Prostate gland (tissue), 2 donors: ENCODE measurements at regions not wholly inside any gene's neighbourhood (a gene's known extent, or its start where the extent isn't known, plus 50 kb on each side); places are given as distances from the start of the nearest gene placed in this dataset.

ENCODE experiments used
- DNase-seq: peaks from one replicate; pipeline ENCODE4 v3.0.0-alpha.2; 2019; ENCODE audit warnings: low spot score
- H3K27ac ChIP-seq, 2 donors: fragments of 200-600 bp; sonication (generic); 2 replicates each; pipeline ENCODE4 v1.5.1; 2017 to 2019
- H3K27me3 ChIP-seq: fragments of 200-600 bp; sonication (generic); replicated peaks from 2 replicates; pipeline ENCODE4 v1.5.1; 2019; ENCODE audit not compliant: insufficient read depth
- H3K36me3 ChIP-seq, 2 donors: fragments of 200-600 bp; sonication (generic); 1 replicate in 1 of 2; 2 replicates in 1 of 2; pipeline versions ENCODE4 v1.5.1 to v1.8.1; 2017 to 2019
- H3K4me1 ChIP-seq: fragments of 200-600 bp; sonication (generic); replicated peaks from 2 replicates; pipeline ENCODE4 v1.5.1; 2019
- H3K4me3 ChIP-seq, 2 donors: fragments of 200-600 bp; sonication (generic); 2 replicates each; pipeline ENCODE4 v1.5.1; 2017 to 2019
- H3K9me3 ChIP-seq: fragments of 200-600 bp; sonication (generic); 2 replicates; pipeline ENCODE4 v1.5.1; 2017
- POLR2A ChIP-seq: fragments of 450-650 bp; IDR thresholded peaks from one replicate; pipeline ENCODE4 v1.6.1; 2016; ENCODE audit warnings: antibody characterized with exemption, mild to moderate bottlenecking
- POLR2AphosphoS5 ChIP-seq: sonication (generic); formaldehyde crosslinking; IDR thresholded peaks from one replicate; pipeline ENCODE4 v1.6.1; 2017; ENCODE audit warnings: antibody characterized with exemption
- WGBS: methylation state at CpG from one replicate; pipeline ENCODE4 v1.1.5; 2018; 5-methylcytosine and 5-hydroxymethylcytosine counted together
- intact Hi-C: fragments of 100-400 bp; cut with DNase I; formaldehyde crosslinking; loops from one replicate; pipeline ENCODE4 v1.14.2; 2022
- TF ChIP-seq, protein P1 (sequence below), 4 experiments: fragments of 200-600 bp in 2 of 4; fragments of 450-650 bp in 2 of 4; sonication (generic) in 2 of 4; IDR thresholded peaks; 1 replicate in 3 of 4; 2 replicates in 1 of 4; pipeline ENCODE4 v1.5.1; 2016 to 2019; ENCODE audit warnings: antibody characterized with exemption in 4 of 4, mild to moderate bottlenecking in 2 of 4, moderate library complexity in 2 of 4

DNA sequence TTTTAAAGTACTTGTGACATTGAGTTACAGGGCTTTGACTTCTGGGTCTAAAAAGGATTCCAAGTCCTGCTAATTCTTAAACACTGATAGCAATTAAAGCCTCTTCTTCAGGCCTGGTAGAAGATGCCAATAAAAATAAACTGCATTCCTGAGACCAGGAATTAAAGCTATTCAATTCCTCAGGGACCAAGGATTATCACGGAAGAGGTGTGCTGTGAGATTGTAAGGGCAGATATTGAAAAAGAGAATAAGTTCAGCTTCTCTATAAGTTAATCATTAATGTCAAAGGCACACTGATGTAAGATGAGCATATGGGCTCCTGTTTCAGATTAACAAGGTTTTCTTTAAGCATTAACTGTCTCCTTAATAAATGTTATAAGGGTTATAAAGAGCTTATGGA lies 611.3 kb downstream of the SI start:
- H3K9me3 ChIP-seq = no peaks in the 10 kb centered on the region
- no peak overlapping the region for H3K4me3 ChIP-seq
- no peaks in the 10 kb centered on the region for H3K4me1 ChIP-seq
- no peaks in the 10 kb centered on the region for H3K27me3 ChIP-seq
- no peak overlapping the region for H3K27ac ChIP-seq
- H3K36me3 ChIP-seq = no peaks in the 10 kb centered on the region
- intact Hi-C loops = no loop called here
- no peak for TF ChIP-seq POLR2AphosphoS5
- TF ChIP-seq, protein P1, sequence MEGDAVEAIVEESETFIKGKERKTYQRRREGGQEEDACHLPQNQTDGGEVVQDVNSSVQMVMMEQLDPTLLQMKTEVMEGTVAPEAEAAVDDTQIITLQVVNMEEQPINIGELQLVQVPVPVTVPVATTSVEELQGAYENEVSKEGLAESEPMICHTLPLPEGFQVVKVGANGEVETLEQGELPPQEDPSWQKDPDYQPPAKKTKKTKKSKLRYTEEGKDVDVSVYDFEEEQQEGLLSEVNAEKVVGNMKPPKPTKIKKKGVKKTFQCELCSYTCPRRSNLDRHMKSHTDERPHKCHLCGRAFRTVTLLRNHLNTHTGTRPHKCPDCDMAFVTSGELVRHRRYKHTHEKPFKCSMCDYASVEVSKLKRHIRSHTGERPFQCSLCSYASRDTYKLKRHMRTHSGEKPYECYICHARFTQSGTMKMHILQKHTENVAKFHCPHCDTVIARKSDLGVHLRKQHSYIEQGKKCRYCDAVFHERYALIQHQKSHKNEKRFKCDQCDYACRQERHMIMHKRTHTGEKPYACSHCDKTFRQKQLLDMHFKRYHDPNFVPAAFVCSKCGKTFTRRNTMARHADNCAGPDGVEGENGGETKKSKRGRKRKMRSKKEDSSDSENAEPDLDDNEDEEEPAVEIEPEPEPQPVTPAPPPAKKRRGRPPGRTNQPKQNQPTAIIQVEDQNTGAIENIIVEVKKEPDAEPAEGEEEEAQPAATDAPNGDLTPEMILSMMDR (IDR thresholded peaks at IDR 0.05) = no peak
- no peak for TF ChIP-seq POLR2A
- DNase-seq = no peak
- WGBS = 23% methylated on average over 1 of the region's 1 CpG

GRCh38 chr3:164465172-164465571 lies 613.1 kb downstream of the SI start:
- no peaks in the 10 kb centered on the region for H3K27me3 ChIP-seq
- DNase-seq = no peak
- 83% methylated on average over 2 of the region's 2 CpGs for WGBS

GRCh38 chr3:164460851-164461250 lies 617.4 kb downstream of the SI start:
- H3K4me3 ChIP-seq = no peak overlapping the region
- intact Hi-C loops = no loop called here

More at GRCh38 chr3:164465172-164465571, 613.1 kb downstream of the SI start:
- H3K9me3 ChIP-seq = no peaks in the 10 kb centered on the region
- intact Hi-C loops = no loop called here
- TF ChIP-seq, protein P1 (IDR thresholded peaks at IDR 0.05) = no peak
- TF ChIP-seq POLR2A (no peak), POLR2AphosphoS5 (no peak)
- no peaks in the 10 kb centered on the region for H3K36me3 ChIP-seq
- no peak overlapping the region for H3K27ac ChIP-seq
- H3K4me1 ChIP-seq = no peaks in the 10 kb centered on the region
- H3K4me3 ChIP-seq = no peak overlapping the region

DNA sequence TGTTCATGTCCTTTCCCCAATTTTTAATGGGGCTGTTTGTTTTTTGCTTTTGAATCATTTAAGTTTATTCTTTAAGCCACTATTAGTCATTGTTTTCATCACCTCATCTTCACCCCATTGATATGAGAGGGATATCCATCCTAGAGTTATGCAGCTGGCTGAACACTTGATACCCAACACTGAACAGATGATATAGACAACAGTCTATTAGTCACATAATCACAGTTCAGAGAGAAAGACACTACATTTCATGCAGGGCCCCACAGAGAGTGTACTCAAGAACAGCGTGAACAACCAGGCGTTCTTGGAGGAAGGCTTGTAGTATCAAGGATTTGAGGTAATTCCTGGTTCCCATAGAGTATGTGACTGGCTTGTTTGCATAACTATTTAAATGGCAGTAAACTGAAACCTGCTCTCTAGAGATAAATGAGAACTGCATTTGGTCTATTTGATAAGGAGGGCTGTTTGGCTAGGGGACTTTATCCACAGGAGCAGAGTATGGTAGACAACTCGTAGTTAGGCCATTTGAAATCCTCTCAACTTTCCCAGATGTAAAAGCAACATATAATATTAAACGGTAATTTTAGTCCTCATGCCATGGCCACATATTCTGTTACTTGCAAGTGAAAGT lies 618.7 kb downstream of the SI start:
- no peaks in the 10 kb centered on the region for H3K9me3 ChIP-seq
- no peaks in the 10 kb centered on the region for H3K36me3 ChIP-seq
- no peak overlapping the region for H3K27ac ChIP-seq
- no peak overlapping the region for H3K4me3 ChIP-seq
- H3K27me3 ChIP-seq = no peaks in the 10 kb centered on the region
- no peaks in the 10 kb centered on the region for H3K4me1 ChIP-seq
- intact Hi-C loops = no loop called here
- no peak for DNase-seq
- 74% methylated on average over 4 of the region's 4 CpGs for WGBS
- TF ChIP-seq, protein P1 (IDR thresholded peaks at IDR 0.05) = no peak
- TF ChIP-seq POLR2AphosphoS5 (no peak), POLR2A (no peak)

More at GRCh38 chr3:164460851-164461250, 617.4 kb downstream of the SI start:
- WGBS = 68% methylated on average over 3 of the region's 3 CpGs
- TF ChIP-seq POLR2A = no peak
- no peak for TF ChIP-seq POLR2AphosphoS5
- TF ChIP-seq, protein P1 (IDR thresholded peaks at IDR 0.05) = no peak
- no peaks in the 10 kb centered on the region for H3K36me3 ChIP-seq
- H3K4me1 ChIP-seq = no peaks in the 10 kb centered on the region
- H3K27ac ChIP-seq = no peak overlapping the region
- no peaks in the 10 kb centered on the region for H3K9me3 ChIP-seq
- DNase-seq = no peak
- no peaks in the 10 kb centered on the region for H3K27me3 ChIP-seq

DNA sequence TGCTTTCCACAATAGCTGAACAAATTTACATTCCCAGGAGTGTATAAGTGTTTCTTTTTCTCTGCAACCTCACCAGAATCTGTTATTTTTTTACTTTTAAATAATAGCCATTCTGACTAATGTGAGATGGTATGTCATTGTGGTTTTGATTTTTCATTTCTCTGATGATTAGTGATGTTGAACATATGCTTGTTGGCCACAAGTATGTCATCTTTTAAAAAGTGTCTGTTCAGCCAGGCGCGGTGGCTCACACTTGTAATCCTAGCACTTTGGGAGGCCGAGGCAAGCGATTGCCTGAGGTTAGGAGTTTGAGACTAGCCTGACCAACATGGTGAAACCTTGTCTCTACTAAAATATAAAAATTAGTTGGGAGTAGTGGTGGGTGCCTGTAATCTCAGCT lies 619.3 kb downstream of the SI start:
- H3K4me3 ChIP-seq = no peak overlapping the region
- intact Hi-C loops = no loop called here
- H3K36me3 ChIP-seq = no peaks in the 10 kb centered on the region
- no peak for DNase-seq
- no peak overlapping the region for H3K27ac ChIP-seq
- H3K27me3 ChIP-seq = no peaks in the 10 kb centered on the region
- 98% methylated on average over 4 of the region's 4 CpGs for WGBS
- no peaks in the 10 kb centered on the region for H3K9me3 ChIP-seq
- H3K4me1 ChIP-seq = no peaks in the 10 kb centered on the region
- TF ChIP-seq POLR2AphosphoS5 = no peak
- TF ChIP-seq, protein P1 (IDR thresholded peaks at IDR 0.05) = no peak
- no peak for TF ChIP-seq POLR2A
